HL-60 (cell line): ENCODE measurements at regions not wholly inside any gene's neighbourhood (a gene's known extent, or its start where the extent isn't known, plus 50 kb on each side); places are given as distances from the start of the nearest gene placed in this dataset.

Source experiments
- DNase-seq, 2 experiments: peaks; one replicate each; pipeline ENCODE4 v3.0.0-alpha.2; 2010 to 2020; ENCODE audit warnings: low read depth in 1 of 2, low spot score in 1 of 2
- H3K27ac ChIP-seq: fragments of 250-450 bp; sonication (Bioruptor Pico); replicated peaks from 2 replicates; pipeline ENCODE4 v1.5.1; 2020; ENCODE audit warnings: mild to moderate bottlenecking, moderate library complexity
- H3K27me3 ChIP-seq: fragments of 250-450 bp; sonication (Bioruptor Pico); 2 replicates; pipeline ENCODE4 v1.5.1; 2021; ENCODE audit warnings: mild to moderate bottlenecking, moderate library complexity; ENCODE audit not compliant: insufficient read depth, poor library complexity, severe bottlenecking
- H3K4me3 ChIP-seq: replicated peaks from 2 replicates; pipeline ENCODE4 v1.5.1; 2011; ENCODE audit warnings: mild to moderate bottlenecking, control low read depth, low read length; ENCODE audit not compliant: insufficient read depth
- GABPA ChIP-seq: IDR thresholded peaks from 2 replicates; pipeline ENCODE4 v1.6.1; 2012; ENCODE audit warnings: low read depth
- POLR2AphosphoS5 ChIP-seq: IDR thresholded peaks from 2 replicates; pipeline ENCODE4 v1.6.1; 2012; ENCODE audit warnings: low read depth
- SPI1 ChIP-seq: IDR thresholded peaks from 2 replicates; pipeline ENCODE4 v1.6.1; 2012; ENCODE audit warnings: low read depth, mild to moderate bottlenecking, borderline replicate concordance
- TF ChIP-seq, protein P1 (sequence below): IDR thresholded peaks from one replicate; pipeline ENCODE4 v1.5.1; 2011; ENCODE audit warnings: low read length, control low read depth, inconsistent platforms; ENCODE audit not compliant: insufficient read depth
- TF ChIP-seq, protein P2 (sequence below): IDR thresholded peaks from 2 replicates; pipeline ENCODE4 v1.6.1; 2012; ENCODE audit warnings: low read depth; ENCODE audit not compliant: insufficient replicate concordance

DNA sequence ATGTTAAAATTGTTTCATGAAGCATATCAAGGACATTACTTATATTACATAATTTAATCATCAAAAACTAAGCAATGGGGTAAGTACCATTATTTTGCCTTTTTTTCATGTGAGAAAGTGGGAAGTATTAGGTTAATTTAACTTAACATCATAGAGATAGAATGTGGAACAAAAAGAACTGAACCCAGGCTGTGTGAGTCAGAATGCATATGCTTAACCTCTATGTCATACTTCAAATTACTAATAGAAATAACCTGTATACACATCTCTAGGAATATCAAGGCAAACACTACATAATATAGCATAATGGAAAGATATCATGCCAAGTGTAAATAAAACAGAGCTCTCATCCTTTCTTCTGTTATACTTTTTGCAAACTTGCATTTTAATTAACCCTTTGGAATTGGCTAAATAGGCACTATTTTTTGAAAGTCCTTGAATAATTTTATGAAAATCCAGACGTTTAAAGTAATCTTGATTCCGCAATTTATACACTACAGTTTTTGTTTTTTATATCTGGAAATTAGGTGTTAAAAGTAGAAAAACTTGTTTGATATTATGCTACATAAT is 777.7 kb downstream of the SLC6A15 start:
- Histone ChIP-seq H3K27ac (no peak overlapping the region), H3K27me3 (no peaks in the 10 kb centered on the region), H3K4me3 (no peak overlapping the region)
- no peak for DNase-seq
- TF ChIP-seq SPI1, result no peak
- TF ChIP-seq GABPA, result no peak
- TF ChIP-seq, protein P1, sequence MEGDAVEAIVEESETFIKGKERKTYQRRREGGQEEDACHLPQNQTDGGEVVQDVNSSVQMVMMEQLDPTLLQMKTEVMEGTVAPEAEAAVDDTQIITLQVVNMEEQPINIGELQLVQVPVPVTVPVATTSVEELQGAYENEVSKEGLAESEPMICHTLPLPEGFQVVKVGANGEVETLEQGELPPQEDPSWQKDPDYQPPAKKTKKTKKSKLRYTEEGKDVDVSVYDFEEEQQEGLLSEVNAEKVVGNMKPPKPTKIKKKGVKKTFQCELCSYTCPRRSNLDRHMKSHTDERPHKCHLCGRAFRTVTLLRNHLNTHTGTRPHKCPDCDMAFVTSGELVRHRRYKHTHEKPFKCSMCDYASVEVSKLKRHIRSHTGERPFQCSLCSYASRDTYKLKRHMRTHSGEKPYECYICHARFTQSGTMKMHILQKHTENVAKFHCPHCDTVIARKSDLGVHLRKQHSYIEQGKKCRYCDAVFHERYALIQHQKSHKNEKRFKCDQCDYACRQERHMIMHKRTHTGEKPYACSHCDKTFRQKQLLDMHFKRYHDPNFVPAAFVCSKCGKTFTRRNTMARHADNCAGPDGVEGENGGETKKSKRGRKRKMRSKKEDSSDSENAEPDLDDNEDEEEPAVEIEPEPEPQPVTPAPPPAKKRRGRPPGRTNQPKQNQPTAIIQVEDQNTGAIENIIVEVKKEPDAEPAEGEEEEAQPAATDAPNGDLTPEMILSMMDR, result no peak
- TF ChIP-seq POLR2AphosphoS5, result no peak

DNA sequence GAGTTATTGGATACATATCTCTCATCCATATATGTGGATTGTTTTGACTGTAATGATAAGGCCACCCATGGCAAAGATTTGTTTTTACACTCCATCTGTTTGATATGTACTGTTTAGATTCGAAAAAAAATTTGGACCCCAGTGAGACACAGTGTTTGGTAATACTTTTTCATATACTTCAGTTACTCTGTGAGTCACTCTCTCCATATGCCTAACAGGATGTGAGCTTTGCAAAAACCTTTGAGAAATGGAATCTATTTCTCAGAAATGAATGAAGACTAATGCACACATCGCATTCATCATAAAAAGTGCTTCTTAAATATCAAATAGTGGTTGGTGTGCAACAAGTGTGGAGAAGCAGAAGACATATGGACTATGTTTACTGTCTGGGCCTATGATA is 781.5 kb downstream of the SLC6A15 start:
- no peak overlapping the region for H3K4me3 ChIP-seq
- TF ChIP-seq, protein P1, result no peak
- TF ChIP-seq POLR2AphosphoS5, result no peak
- no peak for TF ChIP-seq GABPA
- TF ChIP-seq, protein P2, sequence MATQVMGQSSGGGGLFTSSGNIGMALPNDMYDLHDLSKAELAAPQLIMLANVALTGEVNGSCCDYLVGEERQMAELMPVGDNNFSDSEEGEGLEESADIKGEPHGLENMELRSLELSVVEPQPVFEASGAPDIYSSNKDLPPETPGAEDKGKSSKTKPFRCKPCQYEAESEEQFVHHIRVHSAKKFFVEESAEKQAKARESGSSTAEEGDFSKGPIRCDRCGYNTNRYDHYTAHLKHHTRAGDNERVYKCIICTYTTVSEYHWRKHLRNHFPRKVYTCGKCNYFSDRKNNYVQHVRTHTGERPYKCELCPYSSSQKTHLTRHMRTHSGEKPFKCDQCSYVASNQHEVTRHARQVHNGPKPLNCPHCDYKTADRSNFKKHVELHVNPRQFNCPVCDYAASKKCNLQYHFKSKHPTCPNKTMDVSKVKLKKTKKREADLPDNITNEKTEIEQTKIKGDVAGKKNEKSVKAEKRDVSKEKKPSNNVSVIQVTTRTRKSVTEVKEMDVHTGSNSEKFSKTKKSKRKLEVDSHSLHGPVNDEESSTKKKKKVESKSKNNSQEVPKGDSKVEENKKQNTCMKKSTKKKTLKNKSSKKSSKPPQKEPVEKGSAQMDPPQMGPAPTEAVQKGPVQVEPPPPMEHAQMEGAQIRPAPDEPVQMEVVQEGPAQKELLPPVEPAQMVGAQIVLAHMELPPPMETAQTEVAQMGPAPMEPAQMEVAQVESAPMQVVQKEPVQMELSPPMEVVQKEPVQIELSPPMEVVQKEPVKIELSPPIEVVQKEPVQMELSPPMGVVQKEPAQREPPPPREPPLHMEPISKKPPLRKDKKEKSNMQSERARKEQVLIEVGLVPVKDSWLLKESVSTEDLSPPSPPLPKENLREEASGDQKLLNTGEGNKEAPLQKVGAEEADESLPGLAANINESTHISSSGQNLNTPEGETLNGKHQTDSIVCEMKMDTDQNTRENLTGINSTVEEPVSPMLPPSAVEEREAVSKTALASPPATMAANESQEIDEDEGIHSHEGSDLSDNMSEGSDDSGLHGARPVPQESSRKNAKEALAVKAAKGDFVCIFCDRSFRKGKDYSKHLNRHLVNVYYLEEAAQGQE, result no peak
- no peak for TF ChIP-seq SPI1
- DNase-seq, result no peak

DNA sequence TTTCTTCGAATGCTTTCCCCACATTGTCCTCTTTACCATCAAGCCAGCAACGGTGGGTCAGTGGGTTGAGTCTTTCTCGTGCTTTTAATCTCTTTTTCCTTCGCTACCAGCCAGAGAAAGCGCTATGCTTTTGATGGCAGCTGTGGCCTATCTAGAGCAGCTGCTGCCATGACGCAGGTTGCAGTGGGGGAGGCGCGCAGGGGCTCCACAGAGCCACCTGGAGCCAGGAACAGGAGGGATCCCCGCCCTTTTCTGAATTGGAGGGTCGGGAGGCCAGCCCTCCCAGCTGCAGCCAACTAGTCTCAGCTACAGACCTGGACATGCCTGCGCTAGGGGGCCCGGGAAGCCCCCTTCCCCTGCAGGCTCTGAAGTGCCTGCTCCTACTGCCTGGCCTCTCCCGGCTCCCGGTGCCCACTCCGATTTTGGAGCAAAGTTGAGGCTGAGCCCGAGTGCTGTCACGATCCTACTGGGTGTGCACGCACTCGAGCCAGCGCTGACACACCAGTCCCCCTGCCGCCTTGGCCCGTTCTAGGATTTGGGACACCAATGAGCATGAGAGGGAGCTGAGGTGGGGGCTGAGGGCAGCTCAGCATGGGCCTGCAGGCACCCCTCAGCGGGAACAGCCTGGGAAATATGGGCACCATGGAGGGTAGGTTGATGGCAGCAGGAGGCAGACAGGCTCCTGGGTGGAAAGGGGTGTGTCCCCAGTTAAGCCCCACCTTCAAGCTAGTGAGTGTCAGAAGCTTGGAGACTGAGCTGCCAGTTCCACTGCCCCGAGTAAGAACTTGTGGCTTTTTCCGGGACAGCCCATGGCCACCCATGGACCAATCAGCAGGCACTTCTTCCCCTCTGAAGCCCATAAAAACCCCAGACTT is 784.2 kb downstream of the SLC6A15 start:
- H3K27me3 ChIP-seq, result no peaks in the 10 kb centered on the region
- no peak for DNase-seq
- TF ChIP-seq, protein P2, result no peak
- TF ChIP-seq GABPA (no peak), POLR2AphosphoS5 (no peak), SPI1 (no peak)
- TF ChIP-seq, protein P1, result no peak
- no peak overlapping the region for H3K4me3 ChIP-seq
- no peak overlapping the region for H3K27ac ChIP-seq

More for the DNA sequence above, 781.5 kb downstream of the SLC6A15 start:
- no peaks in the 10 kb centered on the region for H3K27me3 ChIP-seq
- H3K27ac ChIP-seq, result no peak overlapping the region
